GM19035 (cell line): ENCODE measurements at regions not wholly inside any gene's neighbourhood (a gene's known extent, or its start where the extent isn't known, plus 50 kb on each side); places are given as distances from the start of the nearest gene placed in this dataset.
"Not testable (repeated sequence)": the region's sequence is repeated elsewhere in the genome, so short reads cannot be mapped to it uniquely, and the experiment has no call there.

ENCODE experiments used
- ATAC-seq: cut with Tn5 transposase; IDR thresholded peaks from one replicate; pipeline ENCODE4 v1.9.1; 2021; ENCODE audit not compliant: unreplicated experiment

GRCh38 chr21:21996891-21997290 lies 998.7 kb downstream of the NCAM2 start:
- ATAC-seq = no peak

GRCh38 chr21:21997390-21998333 lies 999.5 kb downstream of the NCAM2 start:
- ATAC-seq = no peak

DNA sequence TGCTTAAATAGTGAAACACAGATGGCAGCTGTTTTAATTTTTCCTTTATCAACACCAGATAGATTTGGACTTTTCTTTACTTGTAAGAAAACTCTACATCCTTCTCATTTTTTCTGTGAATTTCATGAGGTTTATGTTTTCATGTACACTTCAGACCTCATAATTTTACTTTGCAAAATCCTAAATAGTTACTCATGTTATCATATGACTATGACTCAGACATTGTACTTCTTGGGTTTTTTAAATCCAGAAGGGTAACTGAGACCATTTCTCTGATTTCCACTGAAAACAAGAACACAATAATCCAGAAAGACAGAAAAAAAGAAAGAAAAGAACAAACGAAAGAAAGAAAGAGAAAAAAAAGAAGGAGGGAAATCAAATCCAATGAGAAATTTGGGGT lies 1021.6 kb downstream of the NCAM2 start:
- ATAC-seq = no peak

DNA sequence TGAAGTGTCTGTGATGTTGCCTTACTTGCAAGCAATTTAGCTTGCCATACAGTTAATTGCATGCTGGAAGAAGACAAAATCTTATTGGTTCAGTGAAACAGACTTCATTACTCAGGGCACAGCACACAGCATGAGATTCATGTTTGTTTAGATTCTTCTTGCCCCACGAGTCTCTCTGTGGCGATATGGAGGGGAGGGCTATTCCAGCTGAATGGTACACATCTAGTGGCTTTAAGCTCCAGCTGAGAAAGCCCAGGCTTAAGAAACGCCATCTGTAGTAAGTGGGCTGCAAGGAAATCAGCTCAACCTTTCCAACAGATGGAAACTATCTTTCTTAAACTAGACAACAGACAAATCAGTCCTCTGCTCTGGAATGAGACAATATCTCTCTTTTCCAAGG lies 1022.0 kb downstream of the NCAM2 start:
- ATAC-seq = no peak

GRCh38 chr21:22023896-22024295 lies 1025.7 kb downstream of the NCAM2 start:
- not testable (repeated sequence) for ATAC-seq

DNA sequence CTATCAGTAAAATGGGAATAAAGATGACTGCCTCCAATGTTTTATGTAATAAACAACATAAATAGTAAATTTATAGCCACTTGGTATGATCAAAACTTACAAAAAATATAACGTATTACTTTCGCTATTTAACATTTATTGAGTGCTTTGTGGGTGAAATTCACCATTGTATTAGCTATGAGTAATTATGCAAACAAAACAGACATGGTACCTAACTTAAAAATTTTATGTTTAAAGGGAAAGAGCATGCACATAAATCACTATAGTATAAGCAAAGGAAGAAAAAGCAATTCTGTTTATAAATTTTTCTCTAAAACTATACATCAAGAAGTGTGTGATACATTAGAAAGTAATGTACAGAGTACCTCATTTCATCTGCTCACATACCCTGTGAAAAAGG lies 1046.2 kb downstream of the NCAM2 start:
- no peak for ATAC-seq

DNA sequence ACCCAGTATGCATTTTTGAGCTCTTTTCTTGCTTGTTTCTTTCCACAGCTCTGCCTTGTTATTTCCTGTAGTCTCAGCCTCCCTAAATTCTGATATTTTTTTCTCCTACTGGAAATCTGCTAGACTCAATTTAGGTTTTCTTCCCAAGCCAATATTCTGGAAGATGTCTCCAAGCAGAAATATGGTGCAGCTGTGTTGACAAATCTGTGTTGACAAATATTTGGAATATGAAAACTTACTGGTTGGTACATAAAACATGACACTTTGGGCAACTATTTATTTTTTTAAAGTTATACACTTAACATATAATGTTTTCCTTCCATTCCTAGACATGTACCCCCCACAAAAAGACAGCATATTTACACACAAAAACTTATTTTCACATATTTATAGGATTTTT lies 1048.4 kb downstream of the NCAM2 start:
- ATAC-seq = no peak

DNA sequence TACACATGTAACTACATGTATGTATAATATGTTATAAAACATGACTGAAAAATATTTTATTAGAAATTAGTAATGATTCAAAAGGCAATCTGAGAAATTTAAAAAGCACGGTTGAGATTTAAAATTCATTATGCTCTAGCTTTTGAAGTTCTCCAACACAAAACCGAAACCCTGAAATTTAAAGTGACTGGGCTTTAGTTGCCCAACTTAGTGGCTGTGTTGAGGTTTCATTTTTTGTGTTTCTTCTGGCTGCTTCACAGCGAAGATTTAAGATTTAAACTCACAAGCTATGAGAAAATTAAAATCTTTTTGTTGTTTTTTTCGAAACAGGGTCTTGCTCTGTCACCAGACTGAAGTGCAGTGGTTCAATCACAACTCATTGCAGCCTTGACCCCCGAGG lies 1058.7 kb downstream of the NCAM2 start:
- no peak for ATAC-seq

DNA sequence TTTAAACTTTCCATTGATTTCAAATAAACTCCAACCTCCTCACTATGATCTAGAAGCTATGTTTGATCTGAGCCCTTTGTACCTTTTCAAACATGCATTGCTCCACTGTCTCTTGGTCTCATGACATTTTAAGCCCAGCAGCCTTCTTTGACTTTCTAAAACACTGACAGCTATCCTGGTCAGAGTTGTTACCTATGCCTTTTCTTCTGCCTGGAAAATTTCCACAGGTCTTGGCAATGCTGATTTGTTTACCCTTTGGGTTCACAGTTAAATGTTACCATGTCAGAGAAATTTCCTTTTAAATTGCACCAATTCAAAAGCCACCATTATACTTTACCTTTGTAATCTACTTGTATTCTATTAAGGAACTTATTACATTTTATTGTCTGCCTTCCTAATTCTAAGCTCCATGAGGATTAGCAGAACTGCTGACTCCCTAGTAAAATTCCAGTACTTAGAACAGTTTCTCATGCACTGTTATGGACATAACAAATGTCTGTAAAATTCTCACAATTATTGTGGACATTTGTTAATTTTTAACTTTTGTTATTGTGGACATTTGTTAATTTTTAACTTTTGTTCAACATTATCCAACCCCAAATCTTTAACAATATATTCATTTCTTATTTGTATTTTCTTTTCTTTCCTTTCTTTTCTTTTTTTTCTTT lies 1064.4 kb downstream of the NCAM2 start:
- ATAC-seq = no peak

DNA sequence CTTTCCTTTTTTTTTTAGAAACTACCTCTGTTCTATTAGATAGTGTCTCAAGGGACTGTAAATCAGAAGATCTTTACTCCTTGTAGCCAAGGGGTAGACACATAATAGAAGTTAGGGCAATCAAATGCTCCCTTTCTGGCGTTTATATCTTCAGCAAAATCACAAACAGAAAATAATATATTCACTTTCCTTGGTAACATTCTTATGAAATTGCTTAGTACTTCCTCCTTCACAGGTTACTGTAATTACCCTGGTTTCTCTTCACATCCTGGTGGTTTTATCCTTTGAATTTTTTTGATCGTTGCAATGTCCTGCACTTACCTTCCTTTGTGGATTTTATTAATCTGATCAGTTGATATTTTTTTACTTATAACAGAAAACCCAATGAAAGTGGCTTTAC lies 1064.9 kb downstream of the NCAM2 start:
- no peak for ATAC-seq

- ATAC-seq = no peak
Observed at GRCh38 chr21:22076471-22076870, 1078.3 kb downstream of the NCAM2 start.

- no peak for ATAC-seq
Observed at GRCh38 chr21:22083899-22084298, 1085.7 kb downstream of the NCAM2 start.

DNA sequence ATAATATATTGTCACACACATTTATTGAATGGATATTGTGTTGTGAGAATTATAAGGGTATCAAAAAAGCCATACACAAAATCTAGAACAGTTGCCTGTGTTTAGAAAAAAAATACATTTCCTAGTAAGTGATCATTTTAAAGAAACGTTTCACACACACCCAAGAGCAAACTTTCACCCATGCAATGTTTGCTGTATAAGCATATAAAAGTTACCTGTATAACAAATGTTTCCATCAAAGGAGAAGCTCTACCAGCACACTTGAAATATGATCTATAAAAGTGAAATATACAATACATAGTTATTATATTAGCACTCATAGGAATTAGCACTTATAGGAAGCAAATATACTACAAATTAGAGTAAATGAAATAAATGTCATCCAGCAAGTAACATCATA lies 1098.1 kb downstream of the NCAM2 start:
- no peak for ATAC-seq

DNA sequence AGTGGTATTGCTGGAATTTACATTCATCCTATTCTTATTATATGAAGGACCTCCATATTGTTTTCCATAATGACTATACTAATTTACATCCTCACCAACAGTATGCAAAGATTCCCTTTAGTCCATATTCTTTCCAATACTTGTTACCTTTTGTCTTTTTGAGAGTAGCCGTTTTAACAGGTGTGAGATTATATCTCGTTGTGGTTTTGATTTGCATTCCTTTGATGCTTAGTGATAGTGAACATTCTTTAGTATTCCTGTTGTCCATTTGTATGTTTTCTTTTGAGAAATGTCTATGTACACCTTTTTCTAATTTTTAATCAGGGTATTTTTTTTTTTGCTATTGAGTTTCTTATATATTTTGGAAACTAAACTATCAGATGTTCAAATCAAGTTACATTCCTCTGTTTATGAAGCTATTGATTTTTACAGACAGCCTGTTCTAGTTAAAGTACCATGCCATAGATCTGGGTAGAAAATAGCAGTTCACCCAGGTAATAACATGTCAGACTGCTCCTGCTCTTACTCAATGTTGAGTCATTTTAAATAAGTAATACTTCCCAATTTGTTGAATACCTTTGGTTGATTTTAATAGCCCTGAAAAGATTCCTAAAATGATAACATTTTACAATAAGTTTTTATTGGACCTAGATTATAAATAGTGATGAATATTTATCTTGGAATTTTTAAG lies 1108.7 kb downstream of the NCAM2 start:
- no peak for ATAC-seq

GRCh38 chr21:22115746-22116145 lies 1117.5 kb downstream of the NCAM2 start:
- ATAC-seq = no peak

- ATAC-seq = no peak
Observed at GRCh38 chr21:22120616-22121266, 1122.5 kb downstream of the NCAM2 start.

GRCh38 chr21:22125581-22125980 lies 1127.4 kb downstream of the NCAM2 start:
- no peak for ATAC-seq

GRCh38 chr21:22128671-22129070 lies 1130.5 kb downstream of the NCAM2 start:
- no peak for ATAC-seq

DNA sequence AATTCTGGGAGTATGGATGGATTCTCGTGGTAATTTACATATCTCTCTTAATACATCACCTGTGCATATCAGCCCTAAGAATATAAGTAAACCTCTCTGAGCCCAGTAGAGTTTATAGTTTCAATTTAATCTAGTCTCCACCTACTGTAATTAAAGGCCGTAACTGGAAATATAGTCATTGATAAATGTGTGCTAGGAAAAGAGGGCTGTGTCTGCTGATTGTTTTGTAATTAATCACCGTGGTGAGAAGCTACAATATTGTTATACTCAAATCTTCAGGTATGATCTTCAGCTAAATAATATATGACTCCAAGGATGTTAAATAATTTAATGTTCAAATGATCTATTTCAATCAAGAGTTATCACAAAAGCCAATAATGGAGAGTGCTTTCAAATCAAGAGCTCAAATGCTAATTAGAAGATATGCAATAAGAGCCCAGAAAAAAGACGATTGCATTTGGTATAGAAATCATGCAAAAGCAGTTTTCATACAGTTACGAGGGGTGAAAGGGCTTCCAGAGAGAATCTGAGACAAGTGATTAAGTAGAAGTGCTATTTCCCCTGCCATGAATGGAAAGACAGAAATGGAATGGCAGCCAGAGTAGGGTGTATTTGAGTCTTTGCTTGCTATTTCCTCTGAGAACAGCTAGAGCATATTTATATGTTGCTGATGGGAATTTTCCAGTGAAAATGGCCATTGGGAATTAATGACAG lies 1134.3 kb downstream of the NCAM2 start:
- ATAC-seq = no peak

DNA sequence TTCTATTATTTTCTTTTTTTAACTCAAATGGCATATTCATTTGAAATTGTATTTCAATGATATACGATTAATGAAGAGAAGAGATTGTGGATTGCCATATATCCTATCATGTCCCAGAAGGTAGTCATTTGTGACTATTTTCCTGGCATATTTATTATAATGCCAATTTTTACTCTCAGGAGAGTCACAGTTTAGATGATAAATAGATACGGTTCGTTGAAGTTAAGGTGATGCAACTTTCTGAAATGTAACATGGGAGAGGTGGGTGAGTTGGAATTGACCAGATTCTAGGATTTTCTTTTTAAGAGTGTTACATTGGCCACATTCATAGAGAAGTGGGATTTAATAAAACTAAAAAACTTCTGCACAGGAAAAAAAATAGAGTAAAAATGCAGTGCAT lies 1138.5 kb downstream of the NCAM2 start:
- ATAC-seq = no peak
